IPS DF 6.9 (cell line): ENCODE measurements at regions not wholly inside any gene's neighbourhood (a gene's known extent, or its start where the extent isn't known, plus 50 kb on each side); places are given as distances from the start of the nearest gene placed in this dataset.

Experiments used
- DNase-seq: peaks from one replicate; pipeline ENCODE4 v3.0.0-alpha.2; 2013; ENCODE audit warnings: low read depth, low spot score
- H3K27ac ChIP-seq: one replicate; pipeline ENCODE4 v1.5.1; 2013; ENCODE audit warnings: low read length, control low read depth
- H3K27me3 ChIP-seq: 2 replicates; pipeline ENCODE4 v1.6.1; 2013; ENCODE audit warnings: mild to moderate bottlenecking, low read length; ENCODE audit not compliant: control insufficient read depth, insufficient read depth
- H3K36me3 ChIP-seq: 2 replicates; pipeline ENCODE4 v1.6.1; 2013; ENCODE audit warnings: low read length; ENCODE audit not compliant: control insufficient read depth, insufficient read depth
- H3K4me1 ChIP-seq: 2 replicates; pipeline ENCODE4 v1.6.1; 2013; ENCODE audit warnings: low read length; ENCODE audit not compliant: control insufficient read depth, insufficient read depth
- H3K4me3 ChIP-seq: 2 replicates; pipeline ENCODE4 v1.5.1; 2013; ENCODE audit warnings: mild to moderate bottlenecking, low read length
- H3K9me3 ChIP-seq: 2 replicates; pipeline ENCODE4 v1.6.1; 2013; ENCODE audit warnings: low read length, inconsistent platforms; ENCODE audit not compliant: control insufficient read depth, insufficient read depth
- WGBS: extraction: QIAGEN DNeasy Blood & Tissue Kit; methylation state at CpG from one replicate; pipeline ENCODE4 v1.1.7; 2013; ENCODE audit warnings: mixed read lengths, missing lambda C conversion rate; ENCODE audit not compliant: insufficient read length, insufficient coverage; 5-methylcytosine and 5-hydroxymethylcytosine counted together

GRCh38 chr18:64714086-64714485 is 565.2 kb upstream of the LINC00305 start:
- Histone ChIP-seq H3K4me3 (no peak overlapping the region), H3K27me3 (no peaks in the 10 kb centered on the region), H3K36me3 (no peaks in the 10 kb centered on the region), H3K9me3 (no peaks in the 10 kb centered on the region), H3K27ac (no peak overlapping the region), H3K4me1 (no peaks in the 10 kb centered on the region)
- no peak for DNase-seq

GRCh38 chr18:64713284-64713683 is 564.4 kb upstream of the LINC00305 start:
- H3K27me3 ChIP-seq = no peaks in the 10 kb centered on the region
- WGBS = no CpG with 5 or more reads among the region's 2 CpGs
- no peak for DNase-seq
- no peaks in the 10 kb centered on the region for H3K36me3 ChIP-seq
- no peaks in the 10 kb centered on the region for H3K9me3 ChIP-seq
- no peaks in the 10 kb centered on the region for H3K4me1 ChIP-seq
- H3K27ac ChIP-seq = no peak overlapping the region
- H3K4me3 ChIP-seq = no peak overlapping the region

DNA sequence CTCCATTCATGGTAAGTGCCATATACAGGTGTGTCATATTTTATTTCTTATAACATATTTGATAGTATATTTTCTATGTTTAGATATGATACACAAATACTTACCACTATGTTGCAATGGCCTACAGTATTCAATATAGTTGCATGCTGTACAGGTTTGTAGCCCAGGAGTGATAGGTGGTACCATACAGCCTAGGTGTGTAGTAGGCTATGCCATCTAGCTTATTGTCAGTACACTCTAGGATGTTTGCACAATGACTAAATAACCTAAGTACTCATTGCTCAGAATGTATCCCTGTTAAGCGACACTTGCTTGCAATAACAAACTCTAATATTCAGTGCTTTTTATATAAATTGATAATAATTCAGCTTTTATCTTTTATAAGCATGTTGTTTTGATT is 563.1 kb upstream of the LINC00305 start:
- Histone ChIP-seq H3K36me3 (no peaks in the 10 kb centered on the region), H3K27ac (no peak overlapping the region), H3K27me3 (no peaks in the 10 kb centered on the region), H3K4me1 (no peaks in the 10 kb centered on the region), H3K4me3 (no peak overlapping the region), H3K9me3 (no peaks in the 10 kb centered on the region)
- no CpG with 5 or more reads among the region's 1 CpG for WGBS
- no peak for DNase-seq

DNA sequence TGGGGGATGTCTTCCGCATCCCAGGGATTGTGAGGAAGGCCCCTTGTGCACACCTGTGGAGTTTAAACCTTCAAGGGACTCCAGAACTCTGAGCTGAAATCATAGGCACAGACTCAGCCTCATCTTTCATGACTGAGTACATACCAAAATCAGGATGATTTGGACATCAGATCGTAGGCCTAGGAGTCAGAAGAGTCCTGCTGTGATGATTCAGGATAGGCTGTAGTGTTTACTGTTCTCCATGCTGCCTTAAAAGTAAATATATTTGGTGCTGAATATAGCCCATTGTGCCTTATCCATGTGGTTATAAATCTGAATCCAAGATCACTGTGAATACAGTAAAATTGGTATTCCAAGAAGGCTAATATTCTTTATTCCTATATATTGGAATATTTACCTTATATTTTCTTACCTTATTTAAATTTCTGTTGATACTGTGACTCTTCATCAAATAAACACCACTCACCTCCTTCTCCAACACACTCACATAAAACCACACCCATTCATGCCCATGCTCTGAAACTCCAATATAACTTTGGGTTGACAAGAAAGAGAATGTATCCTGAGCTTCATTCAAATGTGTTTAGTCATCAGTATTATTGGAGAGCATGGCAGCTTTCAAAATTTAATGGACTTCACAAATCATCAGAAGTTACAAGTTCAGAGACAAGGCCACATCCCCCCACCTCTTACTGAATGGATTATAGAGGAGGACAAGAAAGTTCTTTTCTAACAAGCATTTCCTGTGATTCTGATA is 561.4 kb upstream of the LINC00305 start:
- no peaks in the 10 kb centered on the region for H3K9me3 ChIP-seq
- DNase-seq = no peak
- no peaks in the 10 kb centered on the region for H3K4me1 ChIP-seq
- H3K36me3 ChIP-seq = no peaks in the 10 kb centered on the region
- H3K27me3 ChIP-seq = no peaks in the 10 kb centered on the region
- H3K27ac ChIP-seq = no peak overlapping the region
- WGBS = no CpG with 5 or more reads among the region's 2 CpGs
- H3K4me3 ChIP-seq = no peak overlapping the region

GRCh38 chr18:64707052-64707451 is 558.2 kb upstream of the LINC00305 start:
- Histone ChIP-seq H3K9me3 (no peaks in the 10 kb centered on the region), H3K4me3 (no peak overlapping the region), H3K27me3 (no peaks in the 10 kb centered on the region), H3K27ac (no peak overlapping the region), H3K4me1 (no peaks in the 10 kb centered on the region), H3K36me3 (no peaks in the 10 kb centered on the region)
- no peak for DNase-seq

GRCh38 chr18:64699081-64699480 is 550.2 kb upstream of the LINC00305 start:
- H3K27ac ChIP-seq = no peak overlapping the region
- H3K36me3 ChIP-seq = no peaks in the 10 kb centered on the region
- no peak overlapping the region for H3K4me3 ChIP-seq
- no peaks in the 10 kb centered on the region for H3K4me1 ChIP-seq
- no peaks in the 10 kb centered on the region for H3K27me3 ChIP-seq
- H3K9me3 ChIP-seq = no peaks in the 10 kb centered on the region
- DNase-seq = no peak
- WGBS = no CpG with 5 or more reads among the region's 2 CpGs

DNA sequence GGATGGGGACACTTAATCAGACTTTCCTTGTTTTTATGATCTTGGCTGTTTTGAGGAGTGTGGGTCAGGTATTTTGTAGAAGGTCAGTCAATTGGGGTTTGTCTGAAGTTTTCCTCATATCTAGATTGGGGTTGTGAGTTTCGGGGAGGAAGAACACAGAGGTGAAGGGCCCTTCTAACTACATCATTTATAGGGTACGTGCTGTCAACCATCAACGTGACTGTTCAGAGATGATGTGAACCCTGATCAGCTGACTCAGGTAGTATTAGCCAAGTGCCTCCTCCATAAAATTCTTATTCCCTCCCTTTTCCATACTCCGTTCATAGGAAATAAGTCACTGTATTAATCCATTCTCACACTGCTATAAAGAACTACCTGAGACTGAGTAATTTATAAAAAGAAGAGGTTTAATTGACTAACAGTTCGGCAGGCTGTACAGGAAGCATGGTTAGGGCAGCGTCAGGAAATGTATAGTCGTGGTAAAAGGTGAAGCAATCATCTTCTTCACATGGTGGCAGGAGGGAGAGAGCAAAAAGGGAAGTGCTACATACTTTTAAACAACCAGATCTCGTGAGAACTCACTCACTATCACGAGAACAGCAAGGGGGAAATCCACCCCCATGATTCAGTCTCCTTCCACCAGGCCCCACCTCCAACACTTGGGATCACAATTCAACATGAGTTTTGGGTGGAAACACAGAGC is 547.1 kb upstream of the LINC00305 start:
- Histone ChIP-seq H3K36me3 (no peaks in the 10 kb centered on the region), H3K27me3 (no peaks in the 10 kb centered on the region), H3K4me3 (no peak overlapping the region), H3K9me3 (no peaks in the 10 kb centered on the region), H3K27ac (no peak overlapping the region), H3K4me1 (no peaks in the 10 kb centered on the region)
- WGBS = no CpG with 5 or more reads among the region's 9 CpGs
- DNase-seq = no peak

DNA sequence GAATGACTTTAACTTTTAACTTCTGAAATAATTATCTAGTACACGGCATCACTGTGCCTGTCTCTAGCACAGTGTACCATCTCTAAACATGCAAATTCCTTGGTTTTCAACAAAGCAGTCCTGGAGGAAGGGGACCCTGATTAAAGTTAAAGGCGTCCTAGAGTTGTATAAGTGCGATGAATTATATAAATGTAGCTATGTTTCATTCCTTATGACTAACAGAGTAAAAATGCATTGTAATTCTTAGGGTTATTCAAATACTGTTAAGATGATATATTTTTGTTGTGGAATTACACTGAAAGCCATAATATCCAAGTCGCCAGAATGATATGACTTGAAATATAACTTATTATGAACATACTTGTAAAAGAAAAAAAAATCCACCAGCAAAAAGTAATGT is 544.9 kb upstream of the LINC00305 start:
- Histone ChIP-seq H3K36me3 (no peaks in the 10 kb centered on the region), H3K27ac (no peak overlapping the region), H3K4me3 (no peak overlapping the region), H3K4me1 (no peaks in the 10 kb centered on the region), H3K27me3 (no peaks in the 10 kb centered on the region), H3K9me3 (no peaks in the 10 kb centered on the region)
- no peak for DNase-seq
- WGBS = no CpG with 5 or more reads among the region's 4 CpGs

DNA sequence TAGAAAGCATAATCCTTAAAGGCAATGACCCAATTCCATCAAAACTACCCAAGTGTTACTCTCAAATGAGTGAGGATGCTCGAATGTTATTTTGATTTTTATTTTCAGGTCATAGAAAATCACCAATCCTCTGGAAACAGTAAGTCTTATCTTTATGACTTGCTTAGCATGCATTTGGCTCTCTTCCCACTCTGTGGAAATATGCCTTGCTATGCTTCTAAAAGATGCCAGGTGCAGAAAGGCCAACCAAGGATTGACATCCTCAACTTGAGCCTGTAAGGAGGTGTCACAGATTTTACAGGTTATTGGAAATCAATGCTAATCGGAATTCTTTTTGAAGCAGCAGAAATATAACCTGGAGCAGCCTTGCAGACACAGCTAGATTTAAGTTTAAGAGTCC is 543.9 kb upstream of the LINC00305 start:
- Histone ChIP-seq H3K27ac (no peak overlapping the region), H3K36me3 (no peaks in the 10 kb centered on the region), H3K4me3 (no peak overlapping the region), H3K27me3 (no peaks in the 10 kb centered on the region), H3K9me3 (no peaks in the 10 kb centered on the region), H3K4me1 (no peaks in the 10 kb centered on the region)
- DNase-seq = no peak
- no CpG with 5 or more reads among the region's 2 CpGs for WGBS

DNA sequence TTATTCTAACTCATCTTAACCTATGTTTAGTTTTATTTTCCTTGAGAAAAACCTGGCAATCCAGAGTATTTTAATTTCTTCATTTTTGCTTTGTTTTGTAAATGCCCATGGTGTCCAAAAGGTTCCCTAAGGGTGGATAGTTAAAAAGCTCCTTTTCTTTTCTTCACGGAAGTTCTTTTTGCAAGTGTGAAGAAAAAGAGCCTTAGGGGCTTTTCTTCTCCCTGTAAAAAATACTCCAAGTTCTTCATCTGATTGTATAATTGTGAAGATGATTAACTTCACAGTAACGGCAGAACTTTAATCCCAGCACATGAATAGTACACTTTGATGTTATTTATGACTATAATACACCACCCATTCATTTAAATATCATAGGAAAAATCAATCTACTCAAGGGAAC is 530.2 kb upstream of the LINC00305 start:
- no peaks in the 10 kb centered on the region for H3K27me3 ChIP-seq
- H3K27ac ChIP-seq = no peak overlapping the region
- no peaks in the 10 kb centered on the region for H3K4me1 ChIP-seq
- no peak overlapping the region for H3K4me3 ChIP-seq
- no peak for DNase-seq
- WGBS = no CpG with 5 or more reads among the region's 2 CpGs
- H3K9me3 ChIP-seq = no peaks in the 10 kb centered on the region
- no peaks in the 10 kb centered on the region for H3K36me3 ChIP-seq

- no peak overlapping the region for H3K27ac ChIP-seq
- H3K4me1 ChIP-seq = no peaks in the 10 kb centered on the region
- DNase-seq = peak; percentile 13
- no peaks in the 10 kb centered on the region for H3K36me3 ChIP-seq
- no peak overlapping the region for H3K4me3 ChIP-seq
- H3K9me3 ChIP-seq = no peaks in the 10 kb centered on the region
- no CpG with 5 or more reads among the region's 2 CpGs for WGBS
- H3K27me3 ChIP-seq = no peaks in the 10 kb centered on the region
Observed at GRCh38 chr18:64678048-64678447, 529.2 kb upstream of the LINC00305 start.
